HG02798 (cell line): ENCODE measurements at regions not wholly inside any gene's neighbourhood (a gene's known extent, or its start where the extent isn't known, plus 50 kb on each side); places are given as distances from the start of the nearest gene placed in this dataset.
"Not testable (repeated sequence)": the region's sequence is repeated elsewhere in the genome, so short reads cannot be mapped to it uniquely, and the experiment has no call there.

Experiments used
- ATAC-seq: cut with Tn5 transposase; IDR thresholded peaks from one replicate; pipeline ENCODE4 v1.9.1; 2021; ENCODE audit warnings: mild to moderate bottlenecking; ENCODE audit not compliant: unreplicated experiment, poor library complexity

GRCh38 chr5:5783021-5783420, 360.5 kb downstream of the ICE1 start:
- ATAC-seq: no peak

- no peak for ATAC-seq
These were observed 359.9 kb downstream of the ICE1 start for GRCh38 chr5:5782402-5782801.

GRCh38 chr5:5781335-5781734, 358.9 kb downstream of the ICE1 start:
- ATAC-seq: no peak

GRCh38 chr5:5780253-5780652, 357.8 kb downstream of the ICE1 start:
- no peak for ATAC-seq

- no peak for ATAC-seq
These were observed 354.5 kb downstream of the ICE1 start for GRCh38 chr5:5777013-5777412.

- no peak for ATAC-seq
These were observed 349.7 kb downstream of the ICE1 start for GRCh38 chr5:5772202-5772601.

- no peak for ATAC-seq
These were observed 348.3 kb downstream of the ICE1 start for GRCh38 chr5:5770825-5771224.

- ATAC-seq: no peak
These were observed 344.9 kb downstream of the ICE1 start for GRCh38 chr5:5767286-5767928.

GRCh38 chr5:5765066-5765850, 342.8 kb downstream of the ICE1 start:
- no peak for ATAC-seq

- ATAC-seq: no peak
These were observed 341.8 kb downstream of the ICE1 start for GRCh38 chr5:5764246-5764645.

GRCh38 chr5:5756762-5757161, 334.3 kb downstream of the ICE1 start:
- ATAC-seq: no peak

GRCh38 chr5:5755888-5756287, 333.4 kb downstream of the ICE1 start:
- ATAC-seq: peak; percentile 44

GRCh38 chr5:5752844-5753243, 330.4 kb downstream of the ICE1 start:
- peak; percentile 77 for ATAC-seq

- ATAC-seq: no peak
These were observed 329.5 kb downstream of the ICE1 start for GRCh38 chr5:5751987-5752386.

- ATAC-seq: peak; percentile 48
These were observed 329.0 kb downstream of the ICE1 start for GRCh38 chr5:5751498-5751897.

GRCh38 chr5:5741418-5741817, 318.9 kb downstream of the ICE1 start:
- no peak for ATAC-seq

GRCh38 chr5:5739490-5739945, 317.0 kb downstream of the ICE1 start:
- ATAC-seq: peak; percentile 21

GRCh38 chr5:5738797-5739489, 316.5 kb downstream of the ICE1 start:
- peak; percentile 70 for ATAC-seq

GRCh38 chr5:5736007-5736406, 313.5 kb downstream of the ICE1 start:
- ATAC-seq: no peak

- ATAC-seq: not testable (repeated sequence)
These were observed 310.6 kb downstream of the ICE1 start for GRCh38 chr5:5733058-5733457.

GRCh38 chr5:5726401-5726800, 303.9 kb downstream of the ICE1 start:
- no peak for ATAC-seq
